ENCODE measurements at regions not wholly inside any gene's neighbourhood (a gene's known extent, or its start where the extent isn't known, plus 50 kb on each side); places are given as distances from the start of the nearest gene placed in this dataset.

- no peaks in the 10 kb centered on the region for H3K27me3 ChIP-seq (ENCODE audit: control insufficient read depth, insufficient read depth, low read length)
Measured at GRCh38 chr3:72120806-72121778, 336.1 kb upstream of the PROK2 start.

GRCh38 chr3:72120039-72120438 lies 335.1 kb upstream of the PROK2 start:
- no peak for TF ChIP-seq CTCF (IDR thresholded peaks at IDR 0.05; ENCODE audit: insufficient read depth, low read length, poor library complexity, severe bottlenecking)
- Histone ChIP-seq H3K36me3 (ENCODE audit: control insufficient read depth, insufficient read depth, low read length) (no peaks in the 10 kb centered on the region), H3K4me3 (ENCODE audit: low read depth, low read length) (no peak overlapping the region), H3K27me3 (ENCODE audit: control insufficient read depth, insufficient read depth, low read length) (no peaks in the 10 kb centered on the region)
- DNase-seq (ENCODE audit: low read depth) = no peak

More at GRCh38 chr3:72120806-72121778, 336.1 kb upstream of the PROK2 start:
- Histone ChIP-seq H3K4me3 (ENCODE audit: low read depth, low read length) (no peak overlapping the region), H3K36me3 (ENCODE audit: control insufficient read depth, insufficient read depth, low read length) (no peaks in the 10 kb centered on the region)
- DNase-seq (ENCODE audit: low read depth) = no peak
- no peak for TF ChIP-seq CTCF (IDR thresholded peaks at IDR 0.05; ENCODE audit: insufficient read depth, low read length, poor library complexity, severe bottlenecking)

- no peaks in the 10 kb centered on the region for H3K27me3 ChIP-seq (ENCODE audit: control insufficient read depth, insufficient read depth, low read length)
- H3K36me3 ChIP-seq (ENCODE audit: control insufficient read depth, insufficient read depth, low read length) = no peaks in the 10 kb centered on the region
- TF ChIP-seq CTCF (IDR thresholded peaks at IDR 0.05; ENCODE audit: insufficient read depth, low read length, poor library complexity, severe bottlenecking) = no peak
- DNase-seq (ENCODE audit: low read depth) = no peak
- no peak overlapping the region for H3K4me3 ChIP-seq (ENCODE audit: low read depth, low read length)
Measured at GRCh38 chr3:72118628-72119027, 333.7 kb upstream of the PROK2 start.

- H3K27me3 ChIP-seq (ENCODE audit: control insufficient read depth, insufficient read depth, low read length) = peaks cover 3% of the 10 kb centered on the region
- no peak overlapping the region for H3K4me3 ChIP-seq (ENCODE audit: low read depth, low read length)
- DNase-seq (ENCODE audit: low read depth) = no peak
- TF ChIP-seq CTCF (IDR thresholded peaks at IDR 0.05; ENCODE audit: insufficient read depth, low read length, poor library complexity, severe bottlenecking) = no peak
- H3K36me3 ChIP-seq (ENCODE audit: control insufficient read depth, insufficient read depth, low read length) = no peaks in the 10 kb centered on the region
Measured at GRCh38 chr3:72116226-72116625, 331.3 kb upstream of the PROK2 start.

- Histone ChIP-seq H3K4me3 (ENCODE audit: low read depth, low read length) (no peak overlapping the region), H3K36me3 (ENCODE audit: control insufficient read depth, insufficient read depth, low read length) (no peaks in the 10 kb centered on the region), H3K27me3 (ENCODE audit: control insufficient read depth, insufficient read depth, low read length) (peaks cover 3% of the 10 kb centered on the region)
- no peak for TF ChIP-seq CTCF (IDR thresholded peaks at IDR 0.05; ENCODE audit: insufficient read depth, low read length, poor library complexity, severe bottlenecking)
- no peak for DNase-seq (ENCODE audit: low read depth)
Measured at GRCh38 chr3:72115307-72115706, 330.4 kb upstream of the PROK2 start.

Measured in kidney epithelial cell (primary cell).